Lung (tissue), 11 donors: ENCODE measurements at regions not wholly inside any gene's neighbourhood (a gene's known extent, or its start where the extent isn't known, plus 50 kb on each side); places are given as distances from the start of the nearest gene placed in this dataset.
"Not testable (repeated sequence)": the region's sequence is repeated elsewhere in the genome, so short reads cannot be mapped to it uniquely, and the experiment has no call there.

Source experiments
- ATAC-seq: fragments of 200-7000 bp; cut with Tn5 transposase; one replicate; pipeline ENCODE4 v1.9.1; 2020; ENCODE audit warnings: moderate number of reproducible peaks; ENCODE audit not compliant: insufficient read depth, low FRiP score
- DNase-seq, 3 donors: peaks; one replicate each; pipeline ENCODE4 v3.0.0-alpha.2; 2013 to 2017
- H3K27ac ChIP-seq, 2 donors: one replicate each; pipeline ENCODE4 v1.5.1; 2013; ENCODE audit warnings: mild to moderate bottlenecking in 2 of 2, moderate library complexity in 2 of 2, control low read depth in 1 of 2, inconsistent platforms in 1 of 2, low read depth in 1 of 2, low read length in 1 of 2
- H3K27me3 ChIP-seq, 3 donors: one replicate each; pipeline ENCODE4 v1.5.1; 2013; ENCODE audit warnings: low read length in 2 of 3; ENCODE audit not compliant: control insufficient read depth in 3 of 3, insufficient read depth in 3 of 3
- H3K36me3 ChIP-seq, 4 donors: one replicate each; pipeline ENCODE4 v1.5.1; 2013; ENCODE audit warnings: low read length in 4 of 4, mild to moderate bottlenecking in 1 of 4, moderate library complexity in 1 of 4; ENCODE audit not compliant: control insufficient read depth in 4 of 4, insufficient read depth in 4 of 4
- H3K4me1 ChIP-seq, 5 donors: one replicate each; pipeline ENCODE4 v1.5.1; 2013; ENCODE audit warnings: low read length in 5 of 5, mild to moderate bottlenecking in 2 of 5, moderate library complexity in 1 of 5; ENCODE audit not compliant: control insufficient read depth in 5 of 5, insufficient read depth in 5 of 5
- H3K4me3 ChIP-seq: one replicate; pipeline ENCODE4 v1.5.1; 2013; ENCODE audit warnings: mild to moderate bottlenecking, control low read depth, moderate library complexity
- H3K9ac ChIP-seq, 2 donors: one replicate each; pipeline ENCODE4 v1.5.1; 2013; ENCODE audit warnings: low read length in 2 of 2, control low read depth in 1 of 2; ENCODE audit not compliant: insufficient read depth in 1 of 2
- H3K9me3 ChIP-seq, 4 donors: one replicate each; pipeline ENCODE4 v1.5.1; 2013; ENCODE audit warnings: low read length in 3 of 4, mild to moderate bottlenecking in 1 of 4, moderate library complexity in 1 of 4; ENCODE audit not compliant: control insufficient read depth in 4 of 4, insufficient read depth in 3 of 4
- WGBS, 2 donors: extraction: QIAGEN DNeasy Blood & Tissue Kit; methylation state at CpG; one replicate each; pipeline ENCODE4 v1.1.7; 2013; 5-methylcytosine and 5-hydroxymethylcytosine counted together
- TF ChIP-seq, protein P1 (sequence below): IDR thresholded peaks from 2 replicates; pipeline ENCODE4 v1.5.1; 2012; ENCODE audit warnings: mild to moderate bottlenecking; ENCODE audit errors: control extremely low read depth, extremely low read depth
- donor health status: control.
- donor health status: control.
- donor health status: Bipolar disorder and iron deficiency.
- donor health status: healthy.
- donor health status: DM: yes; HTN: yes; CAD: no.

DNA sequence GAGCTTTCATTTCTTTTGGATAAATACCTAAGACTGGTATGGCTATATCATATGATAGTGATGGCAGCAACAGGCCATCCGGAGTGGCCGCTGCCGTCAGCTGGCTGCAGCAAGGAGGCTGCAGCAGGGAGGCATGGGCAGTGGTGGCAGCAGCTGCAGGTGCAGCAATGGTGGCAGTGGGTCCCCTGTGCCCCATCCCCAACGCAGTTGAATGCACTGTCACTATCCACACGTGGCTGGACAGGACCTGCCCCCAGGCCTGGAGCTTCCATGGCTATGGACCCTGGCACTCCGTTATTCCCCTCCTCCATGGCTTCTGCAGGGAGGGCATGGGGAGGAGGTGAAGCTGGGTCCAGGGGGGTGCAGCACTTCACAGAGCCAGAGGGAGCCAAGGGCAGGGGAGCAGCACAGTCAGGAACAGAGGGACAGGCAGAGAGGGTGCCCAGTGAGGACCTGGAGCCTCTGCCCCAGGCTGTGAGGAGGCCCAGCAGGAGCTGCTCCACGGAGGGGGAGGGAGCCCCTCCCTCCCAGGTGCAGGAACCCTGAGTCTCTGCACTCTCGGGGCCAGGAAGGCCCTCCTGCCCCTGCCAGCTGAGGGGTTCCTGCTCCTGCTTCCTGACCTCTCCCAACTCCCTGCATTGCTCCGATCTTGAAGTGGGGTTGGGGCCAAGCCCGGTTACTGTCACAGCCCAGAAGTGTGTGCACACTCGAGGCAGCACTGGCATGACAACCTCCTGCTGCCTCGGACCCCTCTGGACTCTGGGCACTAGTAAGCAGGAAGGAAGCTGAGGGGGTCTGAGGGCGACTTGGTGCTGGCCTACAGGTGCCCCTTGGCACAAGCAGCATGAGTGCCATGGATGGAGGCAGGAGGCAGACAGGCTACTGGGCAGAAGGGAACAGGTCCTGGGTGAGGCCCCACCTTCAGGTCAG is 466.3 kb downstream of the GUCY1A2 start:
- ATAC-seq: no peak
- H3K4me1 ChIP-seq: no peaks in the 10 kb centered on the region
- DNase-seq: no peak
- TF ChIP-seq, protein P1, sequence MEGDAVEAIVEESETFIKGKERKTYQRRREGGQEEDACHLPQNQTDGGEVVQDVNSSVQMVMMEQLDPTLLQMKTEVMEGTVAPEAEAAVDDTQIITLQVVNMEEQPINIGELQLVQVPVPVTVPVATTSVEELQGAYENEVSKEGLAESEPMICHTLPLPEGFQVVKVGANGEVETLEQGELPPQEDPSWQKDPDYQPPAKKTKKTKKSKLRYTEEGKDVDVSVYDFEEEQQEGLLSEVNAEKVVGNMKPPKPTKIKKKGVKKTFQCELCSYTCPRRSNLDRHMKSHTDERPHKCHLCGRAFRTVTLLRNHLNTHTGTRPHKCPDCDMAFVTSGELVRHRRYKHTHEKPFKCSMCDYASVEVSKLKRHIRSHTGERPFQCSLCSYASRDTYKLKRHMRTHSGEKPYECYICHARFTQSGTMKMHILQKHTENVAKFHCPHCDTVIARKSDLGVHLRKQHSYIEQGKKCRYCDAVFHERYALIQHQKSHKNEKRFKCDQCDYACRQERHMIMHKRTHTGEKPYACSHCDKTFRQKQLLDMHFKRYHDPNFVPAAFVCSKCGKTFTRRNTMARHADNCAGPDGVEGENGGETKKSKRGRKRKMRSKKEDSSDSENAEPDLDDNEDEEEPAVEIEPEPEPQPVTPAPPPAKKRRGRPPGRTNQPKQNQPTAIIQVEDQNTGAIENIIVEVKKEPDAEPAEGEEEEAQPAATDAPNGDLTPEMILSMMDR: no peak
- no peak overlapping the region for H3K4me3 ChIP-seq
- no peaks in the 10 kb centered on the region for H3K36me3 ChIP-seq
- peaks cover 0 to 21% (median 2%) of the 10 kb centered on the region in 4 donors for H3K9me3 ChIP-seq
- WGBS, 2 donors: 85 to 87% methylated on average over 13 of the region's 13 CpGs
- no peaks in the 10 kb centered on the region for H3K27me3 ChIP-seq
- no peak overlapping the region for H3K27ac ChIP-seq
- no peak overlapping the region for H3K9ac ChIP-seq

DNA sequence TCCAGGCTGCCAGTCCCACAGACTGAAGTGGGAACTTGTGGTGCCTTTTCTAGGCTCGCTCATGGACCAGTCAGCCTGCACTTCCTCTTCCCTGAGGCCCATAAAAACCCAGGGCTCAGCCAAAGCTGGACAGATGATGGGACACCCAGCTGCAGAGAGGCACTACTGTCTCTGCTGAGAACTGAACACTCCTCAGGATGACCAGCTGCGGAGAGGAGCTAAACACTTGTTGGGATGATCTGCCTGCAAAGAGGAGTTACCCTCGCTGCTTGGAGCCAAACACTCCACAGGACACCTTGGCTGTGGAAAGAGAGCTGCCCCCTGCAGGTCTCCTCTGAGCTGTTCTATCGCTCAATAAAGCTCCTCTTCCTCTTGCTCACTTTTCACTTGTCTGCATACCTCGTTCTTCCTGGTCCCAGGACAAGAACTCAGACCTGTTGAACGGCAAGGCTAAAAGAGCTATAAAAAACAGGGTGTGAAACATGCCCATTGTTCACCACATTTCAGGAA is 465.5 kb downstream of the GUCY1A2 start:
- TF ChIP-seq, protein P1: no peak
- H3K36me3 ChIP-seq: no peaks in the 10 kb centered on the region
- H3K27ac ChIP-seq: no peak overlapping the region
- ATAC-seq: no peak
- DNase-seq: no peak
- H3K4me1 ChIP-seq: no peaks in the 10 kb centered on the region
- WGBS, 2 donors: 88 to 91% methylated on average over 6 of the region's 6 CpGs
- no peak overlapping the region for H3K4me3 ChIP-seq
- no peaks in the 10 kb centered on the region for H3K27me3 ChIP-seq
- no peak overlapping the region for H3K9ac ChIP-seq
- H3K9me3 ChIP-seq: peaks cover 0 to 21% (median 2%) of the 10 kb centered on the region in 4 donors

DNA sequence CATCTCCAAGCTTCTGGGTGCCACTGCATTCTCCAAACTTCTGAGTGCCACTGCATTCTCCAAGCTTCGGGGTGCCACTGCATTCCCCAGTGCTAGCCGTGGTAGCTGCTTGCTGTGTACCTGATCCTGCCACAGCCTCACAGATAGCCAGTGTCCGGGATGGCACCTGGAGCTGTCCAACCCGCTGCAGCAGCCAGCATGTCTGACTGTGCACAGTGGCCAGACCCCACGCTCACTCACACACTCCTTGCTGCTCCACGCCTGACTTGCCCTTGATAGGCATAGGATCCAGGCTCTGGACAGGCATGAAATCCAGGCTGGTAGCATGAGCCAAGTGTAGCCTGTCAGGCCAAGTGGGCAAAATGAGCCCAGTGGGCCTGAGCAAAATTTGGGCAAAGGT is 465.0 kb downstream of the GUCY1A2 start:
- H3K27ac ChIP-seq: no peak overlapping the region
- WGBS, 2 donors: 92 to 94% methylated on average over 6 of the region's 6 CpGs
- no peak for DNase-seq
- no peaks in the 10 kb centered on the region for H3K36me3 ChIP-seq
- no peak overlapping the region for H3K4me3 ChIP-seq
- H3K9me3 ChIP-seq: peaks cover 0 to 21% (median 2%) of the 10 kb centered on the region in 4 donors
- ATAC-seq: no peak
- no peaks in the 10 kb centered on the region for H3K27me3 ChIP-seq
- TF ChIP-seq, protein P1: no peak
- H3K4me1 ChIP-seq: no peaks in the 10 kb centered on the region
- no peak overlapping the region for H3K9ac ChIP-seq

DNA sequence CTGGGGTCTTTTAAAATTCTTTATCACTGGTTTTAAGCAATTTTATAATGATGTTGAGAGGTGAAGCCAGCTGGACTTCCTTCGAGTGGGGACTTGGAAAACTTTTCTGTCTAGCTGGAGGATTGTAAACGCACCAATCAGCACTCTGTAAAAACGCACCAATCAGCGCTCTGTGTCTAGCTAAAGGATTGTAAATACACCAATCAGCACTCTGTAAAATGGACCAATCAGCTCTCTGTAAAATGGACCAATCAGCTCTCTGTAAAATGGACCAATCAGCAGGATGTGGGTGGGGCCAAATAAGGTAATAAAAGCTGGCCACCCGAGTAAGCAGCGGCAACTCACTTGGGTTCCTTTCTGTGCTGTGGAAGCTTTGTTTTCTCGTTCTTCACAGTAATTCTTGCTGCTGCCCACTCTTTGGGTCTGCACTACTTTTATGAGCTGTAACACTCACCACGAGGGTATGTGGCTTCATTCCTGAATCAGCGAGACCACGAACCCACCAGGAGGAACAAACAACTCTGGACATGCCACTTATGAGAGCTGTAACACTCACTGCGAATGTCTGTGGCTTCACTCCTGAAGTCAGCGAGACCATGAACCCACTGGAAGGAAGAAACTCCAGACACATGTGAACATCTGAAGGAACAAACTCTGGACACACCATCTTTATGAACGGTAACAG is 462.6 kb downstream of the GUCY1A2 start:
- not testable (repeated sequence) for H3K36me3 ChIP-seq, H3K9ac ChIP-seq, ATAC-seq, H3K4me1 ChIP-seq, H3K27me3 ChIP-seq, H3K27ac ChIP-seq, DNase-seq, H3K4me3 ChIP-seq
- WGBS, 2 donors: 90 to 93% methylated on average over 13 of the region's 13 CpGs
- peaks cover 0 to 21% (median 2%) of the 10 kb centered on the region in 4 donors for H3K9me3 ChIP-seq
